ENCODE measurements at regions not wholly inside any gene's neighbourhood (a gene's known extent, or its start where the extent isn't known, plus 50 kb on each side); places are given as distances from the start of the nearest gene placed in this dataset.
A peak's percentile ranks its signal among the peaks of the same experiment; 100 is the strongest.

- intact Hi-C loops (cut with DNase I): no loop called here
- DNase-seq (peak; percentile 30), ATAC-seq (peak; percentile 29)
- Histone ChIP-seq H3K9me3 (no peaks in the 10 kb centered on the region), H3K4me1 (no peaks in the 10 kb centered on the region), H3K27ac (no peak overlapping the region), H3K4me3 (no peak overlapping the region), H3K27me3 (no peaks in the 10 kb centered on the region), H3K36me3 (no peaks in the 10 kb centered on the region)
- no peak for TF ChIP-seq CTCF (IDR thresholded peaks at IDR 0.05)
Observed at GRCh38 chr2:128578406-128579390, 260.0 kb upstream of the HS6ST1 start.

GRCh38 chr2:128579825-128580224 is 261.2 kb upstream of the HS6ST1 start:
- ATAC-seq (no peak), DNase-seq (no peak)
- H3K4me3 ChIP-seq: no peak overlapping the region
- TF ChIP-seq CTCF (IDR thresholded peaks at IDR 0.05): no peak
- H3K9me3 ChIP-seq: peaks cover 2% of the 10 kb centered on the region
- intact Hi-C loops (cut with DNase I): no loop called here
- no peaks in the 10 kb centered on the region for H3K36me3 ChIP-seq
- H3K4me1 ChIP-seq: no peaks in the 10 kb centered on the region
- no peak overlapping the region for H3K27ac ChIP-seq
- H3K27me3 ChIP-seq: no peaks in the 10 kb centered on the region

- Histone ChIP-seq H3K27ac (no peak overlapping the region), H3K36me3 (no peaks in the 10 kb centered on the region), H3K27me3 (no peaks in the 10 kb centered on the region), H3K4me3 (no peak overlapping the region), H3K4me1 (no peaks in the 10 kb centered on the region), H3K9me3 (peaks cover 5% of the 10 kb centered on the region)
- no peak for TF ChIP-seq CTCF (IDR thresholded peaks at IDR 0.05)
- intact Hi-C loops (cut with DNase I): no loop called here
- ATAC-seq (peak; percentile 38), DNase-seq (no peak)
Observed at GRCh38 chr2:128580988-128581848, 262.6 kb upstream of the HS6ST1 start.

- Histone ChIP-seq H3K4me3 (no peak overlapping the region), H3K27me3 (no peaks in the 10 kb centered on the region), H3K9me3 (peaks cover 5% of the 10 kb centered on the region), H3K4me1 (no peaks in the 10 kb centered on the region), H3K27ac (no peak overlapping the region), H3K36me3 (no peaks in the 10 kb centered on the region)
- intact Hi-C loops (cut with DNase I): no loop called here
- no peak for TF ChIP-seq CTCF (IDR thresholded peaks at IDR 0.05)
- ATAC-seq (peak; percentile 22), DNase-seq (no peak)
Observed at GRCh38 chr2:128581849-128582244, 263.2 kb upstream of the HS6ST1 start.

GRCh38 chr2:128584296-128584890 is 265.7 kb upstream of the HS6ST1 start:
- DNase-seq (no peak), ATAC-seq (peak; percentile 42)
- Histone ChIP-seq H3K4me1 (no peaks in the 10 kb centered on the region), H3K9me3 (peaks cover 5% of the 10 kb centered on the region), H3K4me3 (no peak overlapping the region), H3K27ac (no peak overlapping the region), H3K36me3 (no peaks in the 10 kb centered on the region), H3K27me3 (no peaks in the 10 kb centered on the region)
- no peak for TF ChIP-seq CTCF (IDR thresholded peaks at IDR 0.05)
- intact Hi-C loops (cut with DNase I): no loop called here
